Hindlimb muscle (tissue), 1 donor: ENCODE measurements at regions not wholly inside any gene's neighbourhood (a gene's known extent, or its start where the extent isn't known, plus 50 kb on each side); places are given as distances from the start of the nearest gene placed in this dataset.
A peak's percentile ranks its signal among the peaks of the same experiment; 100 is the strongest.

Source experiments
- DNase-seq: peaks from one replicate; pipeline ENCODE4 v3.0.0-alpha.2; 2013

GRCh38 chr14:98937712-98938505, 334.1 kb downstream of the BCL11B start:
- no peak for DNase-seq

DNA sequence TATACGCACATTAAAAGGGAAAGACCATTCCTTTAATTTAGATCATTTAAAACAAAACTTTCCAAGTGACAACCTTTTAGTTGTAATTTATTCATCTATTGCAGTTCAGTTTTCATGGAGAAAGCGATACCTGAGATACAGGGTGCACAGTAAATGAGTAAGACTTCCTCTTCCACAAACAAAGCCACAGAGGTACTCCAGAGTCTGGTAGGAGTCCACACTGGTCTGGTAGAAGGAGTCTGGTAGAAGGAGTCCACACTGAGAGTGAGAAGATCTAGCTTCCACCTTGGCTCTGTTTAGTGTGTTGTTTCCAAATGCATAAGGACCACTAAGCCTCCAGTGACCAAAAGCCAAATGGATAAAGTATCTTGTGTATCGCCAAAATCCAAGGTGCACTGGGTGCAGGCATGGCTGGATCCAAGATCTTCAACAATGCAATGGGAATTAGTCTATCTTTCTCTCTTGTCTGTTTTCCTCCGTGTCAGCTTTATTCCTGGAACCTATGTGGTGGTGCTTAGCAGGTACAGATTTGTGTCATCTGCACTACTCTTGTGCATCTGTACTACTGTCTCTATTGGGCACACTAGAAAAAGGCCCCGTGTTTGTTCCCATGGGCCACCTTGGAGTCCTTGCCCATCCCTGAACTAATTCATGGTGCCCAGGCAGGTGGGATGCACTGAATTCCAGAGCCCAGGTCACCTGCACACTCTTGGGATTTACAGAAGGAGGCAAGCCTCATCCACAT, 331.1 kb downstream of the BCL11B start:
- no peak for DNase-seq

DNA sequence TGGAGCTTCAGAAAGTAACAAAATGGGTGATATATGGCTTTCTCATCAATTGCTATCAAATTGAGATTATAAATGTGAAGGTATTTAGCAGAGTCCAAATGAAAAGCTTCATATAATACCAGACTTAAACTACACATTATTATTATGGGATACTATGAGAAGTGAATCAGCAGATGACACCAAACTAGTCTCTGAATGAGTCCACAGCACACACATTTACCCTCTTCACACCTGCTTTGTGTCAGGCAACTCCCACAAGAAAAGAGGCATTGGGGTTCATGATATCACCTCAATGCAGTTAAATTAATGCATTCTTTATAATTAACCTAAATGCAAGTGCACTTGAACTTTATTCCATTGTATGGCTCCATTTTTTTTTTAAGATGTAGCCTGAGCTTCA, 330.5 kb downstream of the BCL11B start:
- DNase-seq = no peak

GRCh38 chr14:98943907-98944306, 328.1 kb downstream of the BCL11B start:
- no peak for DNase-seq

- no peak for DNase-seq
These were observed 327.0 kb downstream of the BCL11B start for GRCh38 chr14:98944989-98945388.

DNA sequence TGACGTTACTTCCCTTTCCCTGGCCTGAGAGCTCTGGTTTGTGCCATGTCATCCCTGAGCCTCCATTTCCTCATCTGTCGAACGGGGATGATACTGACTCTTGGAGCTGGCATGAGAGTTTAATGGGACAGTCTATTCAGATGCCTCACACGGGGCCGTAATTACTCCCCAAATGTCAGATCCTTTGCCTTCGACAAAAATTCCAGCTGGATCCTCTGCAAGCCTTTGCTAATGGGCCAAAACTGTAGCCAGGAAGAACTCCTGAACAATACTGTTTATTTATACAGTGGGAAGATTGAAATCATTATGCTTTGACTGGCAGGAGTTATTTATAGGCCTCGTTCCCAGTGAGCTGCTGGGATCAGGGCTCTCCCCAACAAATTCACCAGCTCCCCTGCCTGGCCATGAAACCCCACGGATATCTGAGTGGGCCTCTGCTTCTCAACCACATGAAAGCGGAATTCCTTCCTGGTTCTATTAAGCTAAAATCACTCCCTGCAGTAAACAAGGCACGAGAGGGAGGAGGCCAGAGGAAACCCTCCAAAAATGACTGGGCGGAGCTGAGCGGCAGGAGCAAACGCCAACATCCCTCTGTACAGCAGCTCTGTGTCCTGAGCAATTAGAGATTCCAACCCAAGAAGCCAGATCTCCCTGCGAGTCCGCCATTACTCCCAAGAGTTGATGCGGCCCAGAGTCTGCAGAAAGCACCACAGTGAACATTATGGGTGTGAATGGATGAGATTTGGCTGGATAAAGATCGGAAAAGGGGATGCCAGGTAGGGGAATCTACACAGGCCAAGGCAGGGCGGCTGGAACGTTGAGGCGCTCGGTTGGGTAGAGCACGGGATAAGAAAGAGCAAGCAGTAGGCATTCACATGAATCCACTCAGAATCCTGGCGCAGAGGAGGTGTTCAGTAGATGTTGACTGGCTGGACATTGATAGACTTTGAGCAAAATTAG, 326.1 kb downstream of the BCL11B start:
- DNase-seq = no peak

DNA sequence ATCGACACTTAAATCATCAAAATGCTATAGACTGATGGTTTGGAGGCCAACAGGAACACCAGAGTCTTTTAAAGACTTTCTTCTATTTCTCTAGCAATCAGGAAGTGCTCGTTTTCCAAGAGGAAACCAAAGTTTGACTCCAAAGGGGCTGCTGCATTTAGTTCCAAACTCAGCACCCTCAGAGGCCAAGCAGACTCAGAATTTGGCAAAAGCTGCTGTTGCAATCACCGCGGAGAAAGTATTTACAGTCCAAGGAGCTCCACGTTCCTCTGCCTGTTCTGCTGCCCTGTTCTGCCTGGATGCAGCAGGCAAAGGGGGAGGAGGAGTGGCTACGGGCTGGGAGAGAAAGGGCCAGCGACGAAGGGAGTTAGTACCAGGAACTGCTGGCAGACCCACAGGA, 325.1 kb downstream of the BCL11B start:
- DNase-seq = peak; percentile 60

DNA sequence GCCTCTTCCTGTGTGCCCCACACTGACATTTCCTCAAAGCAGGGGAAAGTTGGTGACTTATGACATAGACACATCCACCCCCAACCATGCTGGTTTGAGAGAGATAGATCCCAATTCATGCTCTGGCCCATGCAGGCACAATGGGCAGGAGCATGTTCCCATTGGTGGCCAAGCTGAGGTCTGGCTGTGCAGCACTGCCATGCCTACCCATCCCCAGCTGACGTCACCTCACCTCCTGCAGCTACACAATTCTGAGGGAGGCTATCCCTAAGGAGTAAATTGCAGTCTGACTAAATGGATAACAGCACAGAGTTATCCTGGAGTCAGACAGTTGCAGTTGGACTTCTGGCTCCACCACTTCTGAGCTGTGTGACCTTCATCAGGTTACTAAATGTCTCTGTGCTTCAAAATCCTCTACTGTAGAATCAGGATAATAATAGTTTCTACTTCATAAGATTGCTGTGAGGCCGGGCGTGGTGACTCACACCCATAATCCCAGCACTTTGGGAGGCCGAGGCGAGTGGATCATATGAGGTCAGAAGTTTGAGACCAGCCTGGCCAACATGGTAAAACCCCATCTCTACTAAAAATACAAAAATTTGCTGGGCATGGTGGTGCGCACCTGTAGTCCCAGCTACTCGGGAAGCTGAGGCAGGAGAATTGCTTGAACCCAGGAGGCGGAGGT, 323.9 kb downstream of the BCL11B start:
- no peak for DNase-seq

- DNase-seq = no peak
These were observed 322.9 kb downstream of the BCL11B start for GRCh38 chr14:98949051-98949450.

DNA sequence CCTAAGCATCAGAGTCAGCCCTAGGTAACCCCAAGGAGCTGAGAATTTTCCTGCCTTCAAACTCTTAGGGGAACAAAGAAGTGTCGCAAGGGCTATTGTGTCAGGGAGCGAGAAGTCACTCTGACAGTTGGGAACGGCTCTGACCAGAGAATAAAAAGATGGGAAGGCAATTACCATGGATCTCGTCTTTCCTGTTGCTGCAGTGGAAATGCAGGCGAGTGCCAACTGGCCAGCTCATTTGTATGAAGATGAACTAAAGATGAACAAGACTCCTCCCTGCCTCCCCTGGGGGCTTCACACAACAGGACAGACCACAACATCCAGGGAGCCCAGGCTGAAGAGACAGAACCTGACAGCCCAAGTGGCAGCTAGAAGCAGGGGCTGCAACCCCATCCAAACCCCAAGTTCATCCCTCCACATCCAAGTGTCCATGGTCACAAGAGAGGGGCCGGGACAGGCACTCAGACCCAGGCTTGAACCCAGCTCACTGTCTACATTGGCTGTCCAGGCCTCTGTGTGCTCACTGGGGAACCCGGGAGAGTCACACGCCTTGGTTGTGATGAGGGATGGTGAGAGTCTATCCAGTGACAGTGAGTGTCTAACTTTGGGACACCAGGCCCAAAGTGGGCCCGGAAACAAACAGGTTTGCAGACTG, 322.4 kb downstream of the BCL11B start:
- DNase-seq = no peak

DNA sequence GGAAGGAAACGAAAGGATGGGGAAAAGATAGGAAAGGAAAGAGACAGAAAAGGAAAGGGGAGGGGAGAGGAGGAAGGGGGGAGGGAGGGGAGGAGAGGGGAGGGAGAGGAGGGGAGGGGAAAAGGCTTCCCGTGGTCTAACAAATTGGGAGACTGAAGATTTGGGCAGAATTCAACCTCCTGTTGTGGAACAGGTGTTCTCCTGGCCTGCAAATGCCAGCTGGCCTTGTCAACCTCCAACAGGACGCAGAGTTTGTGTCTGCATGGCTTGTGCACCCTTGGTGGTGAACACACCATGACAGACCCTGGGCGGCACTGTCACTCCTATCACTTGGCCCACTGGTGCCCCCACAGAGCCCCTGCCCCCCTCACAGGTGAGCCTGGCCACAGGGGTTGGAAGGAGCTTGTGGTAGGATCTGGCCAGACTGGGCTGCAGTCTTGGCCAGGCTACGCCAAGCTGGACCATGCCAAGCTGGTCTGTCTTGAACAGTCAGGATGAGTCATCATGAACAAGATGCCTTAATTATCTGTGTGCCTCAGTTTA, 321.6 kb downstream of the BCL11B start:
- no peak for DNase-seq

DNA sequence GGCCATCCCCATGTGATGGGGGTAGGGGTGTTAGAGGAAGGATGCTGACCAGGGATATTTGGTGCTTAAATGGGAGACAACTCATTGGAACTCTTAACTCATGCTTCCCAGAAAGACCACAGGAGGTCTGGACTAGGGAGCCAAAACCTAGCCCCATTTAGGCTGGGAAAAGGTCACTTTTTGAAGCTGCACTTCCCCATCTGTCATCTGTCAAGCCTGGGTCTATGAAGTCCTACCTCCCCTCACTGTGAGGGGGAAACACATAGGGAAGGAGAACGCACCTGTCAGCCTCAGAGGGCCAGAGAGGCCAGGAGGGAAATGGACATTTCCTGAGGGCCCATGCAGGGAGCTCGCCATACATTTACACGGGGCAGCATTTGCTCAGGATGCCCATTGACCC, 321.0 kb downstream of the BCL11B start:
- no peak for DNase-seq

- DNase-seq = no peak
These were observed 320.4 kb downstream of the BCL11B start for GRCh38 chr14:98951521-98952152.

DNA sequence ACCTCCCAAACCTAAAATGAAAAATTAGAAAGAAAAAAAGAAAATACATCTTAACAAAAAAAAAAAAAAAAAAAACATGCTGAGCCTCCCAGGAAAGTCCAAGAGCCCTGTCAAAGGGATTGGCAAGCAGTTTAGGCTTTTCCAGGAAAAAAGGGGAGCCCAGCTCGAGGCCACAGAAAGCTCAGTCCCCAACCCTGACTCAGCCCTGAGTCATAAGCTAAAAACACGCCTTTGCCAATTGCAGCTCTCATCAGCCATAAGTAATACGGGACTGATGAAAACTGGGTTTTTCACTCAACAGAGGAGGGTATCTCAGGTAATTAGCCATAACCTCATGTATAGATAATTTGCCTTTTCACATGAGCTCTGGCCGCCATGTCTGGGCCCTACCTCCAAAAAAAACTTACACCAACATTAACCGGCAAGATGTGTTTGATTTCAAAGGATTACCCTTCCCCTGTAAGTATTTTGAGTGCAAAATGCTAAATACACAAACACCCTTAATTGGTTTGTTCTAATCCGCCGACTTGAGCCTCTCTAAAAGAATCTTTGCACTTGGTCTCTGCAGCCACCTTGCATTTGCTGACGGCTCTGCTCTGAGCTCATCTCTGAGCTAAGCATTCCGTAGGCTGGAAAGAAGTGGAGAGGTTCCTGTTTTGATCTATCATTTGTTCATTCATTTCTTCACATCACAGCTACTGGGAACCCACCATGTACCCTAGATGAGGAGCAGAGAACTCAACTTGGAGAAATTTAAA, 319.2 kb downstream of the BCL11B start:
- no peak for DNase-seq

- no peak for DNase-seq
These were observed 318.2 kb downstream of the BCL11B start for GRCh38 chr14:98953551-98954348.

GRCh38 chr14:98954349-98955000, 317.5 kb downstream of the BCL11B start:
- no peak for DNase-seq

GRCh38 chr14:98955036-98955740, 316.8 kb downstream of the BCL11B start:
- no peak for DNase-seq

DNA sequence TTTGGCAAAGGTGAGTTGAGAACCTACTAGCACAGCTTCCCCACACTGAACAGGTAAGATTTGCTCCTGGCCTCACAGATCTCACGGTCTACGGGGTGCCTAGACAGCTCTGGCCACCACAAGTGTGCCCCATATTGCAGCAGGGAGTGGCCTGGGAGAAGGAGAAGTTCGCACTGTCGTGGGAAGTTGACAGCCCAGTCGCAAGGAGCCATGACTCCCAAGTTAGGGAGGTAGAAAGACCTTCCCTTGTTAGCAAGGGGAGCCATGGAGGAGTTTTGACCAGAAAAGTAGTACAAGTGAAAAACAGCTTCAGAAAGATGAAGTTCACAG, 316.3 kb downstream of the BCL11B start:
- DNase-seq = no peak
